Activated naive CD4-positive, alpha-beta T cell treated with anti-CD3 and anti-CD28 coated beads for 36 hours (primary cell): ENCODE measurements at regions not wholly inside any gene's neighbourhood (a gene's known extent, or its start where the extent isn't known, plus 50 kb on each side); places are given as distances from the start of the nearest gene placed in this dataset.
"Not testable (repeated sequence)": the region's sequence is repeated elsewhere in the genome, so short reads cannot be mapped to it uniquely, and the experiment has no call there.

ENCODE experiments used
- CTCF ChIA-PET: fragments of 350-600 bp; sonication (Branson Sonifier 250); formaldehyde crosslinking; loops from one replicate; lab custom pipeline; 2021; ENCODE audit warnings: antibody characterized with exemption; lab: Charles Lee
- DNase-seq: peaks from one replicate; pipeline ENCODE4 v3.0.0-alpha.2; 2020
- H3K27ac Mint-ChIP-seq: one replicate; pipeline ENCODE4 v1.8.0; 2021; ENCODE audit warnings: mild to moderate bottlenecking, mixed read lengths
- H3K27me3 Mint-ChIP-seq: one replicate; pipeline ENCODE4 v1.8.0; 2021; ENCODE audit warnings: low read depth, mixed read lengths
- H3K36me3 Mint-ChIP-seq: one replicate; pipeline ENCODE4 v1.8.0; 2021; ENCODE audit warnings: low read depth, mixed read lengths
- H3K4me1 Mint-ChIP-seq: one replicate; pipeline ENCODE4 v1.8.0; 2021; ENCODE audit warnings: low read depth, mixed read lengths
- H3K4me3 Mint-ChIP-seq: one replicate; pipeline ENCODE4 v1.8.0; 2021; ENCODE audit warnings: mild to moderate bottlenecking, moderate library complexity, mixed read lengths
- H3K9me3 Mint-ChIP-seq: one replicate; pipeline ENCODE4 v1.8.0; 2021; ENCODE audit warnings: mixed read lengths
- intact Hi-C: fragments of 100-400 bp; cut with micrococcal nuclease; formaldehyde crosslinking; loops from one replicate; pipeline ENCODE4 v1.15.1; 2023

GRCh38 chr15:59794229-59794886 is 105.2 kb upstream of the BNIP2 start:
- CTCF ChIA-PET = no interaction called here
- H3K9me3 Mint-ChIP-seq = no peaks in the 10 kb centered on the region
- intact Hi-C loops = loop anchor here (10.0 kb wide), 1 partner anchor 100 kb away; no protein-coding TSS in a partner anchor
- no peak overlapping the region for H3K4me3 Mint-ChIP-seq
- H3K27ac Mint-ChIP-seq = no peak overlapping the region
- peak; percentile 18 for DNase-seq
- H3K4me1 Mint-ChIP-seq = peaks cover 64% of the 10 kb centered on the region
- H3K27me3 Mint-ChIP-seq = no peaks in the 10 kb centered on the region
- no peaks in the 10 kb centered on the region for H3K36me3 Mint-ChIP-seq

- DNase-seq = peak; percentile 49
- peaks cover 52% of the 10 kb centered on the region for H3K4me1 Mint-ChIP-seq
- no peaks in the 10 kb centered on the region for H3K9me3 Mint-ChIP-seq
- CTCF ChIA-PET = interaction anchor here (1.0 kb wide), 1 partner anchor 14 kb away, joined by 5 read pairs; no protein-coding TSS in a partner anchor
- H3K36me3 Mint-ChIP-seq = no peaks in the 10 kb centered on the region
- no peak overlapping the region for H3K27ac Mint-ChIP-seq
- intact Hi-C loops = loop anchor here (10.0 kb wide), 1 partner anchor 98 kb away; no protein-coding TSS in a partner anchor
- no peak overlapping the region for H3K4me3 Mint-ChIP-seq
- no peaks in the 10 kb centered on the region for H3K27me3 Mint-ChIP-seq
These were observed 103.2 kb upstream of the BNIP2 start for GRCh38 chr15:59792359-59792758.

- H3K4me3 Mint-ChIP-seq = no peak overlapping the region
- CTCF ChIA-PET = interaction anchor here (1.0 kb wide), 1 partner anchor 13 kb away, joined by 5 read pairs; no protein-coding TSS in a partner anchor
- DNase-seq = peak; percentile 8
- no peaks in the 10 kb centered on the region for H3K36me3 Mint-ChIP-seq
- H3K27ac Mint-ChIP-seq = no peak overlapping the region
- H3K27me3 Mint-ChIP-seq = no peaks in the 10 kb centered on the region
- intact Hi-C loops = loop anchor here (10.0 kb wide), 1 partner anchor 97 kb away; no protein-coding TSS in a partner anchor
- no peaks in the 10 kb centered on the region for H3K9me3 Mint-ChIP-seq
- H3K4me1 Mint-ChIP-seq = peaks cover 48% of the 10 kb centered on the region
These were observed 102.6 kb upstream of the BNIP2 start for GRCh38 chr15:59791755-59792154.

- CTCF ChIA-PET = no interaction called here
- H3K27ac Mint-ChIP-seq = no peak overlapping the region
- DNase-seq = no peak
- H3K4me3 Mint-ChIP-seq = no peak overlapping the region
- H3K4me1 Mint-ChIP-seq = peaks cover 44% of the 10 kb centered on the region
- H3K9me3 Mint-ChIP-seq = no peaks in the 10 kb centered on the region
- intact Hi-C loops = loop anchor here (10.0 kb wide), 1 partner anchor 96 kb away; no protein-coding TSS in a partner anchor
- no peaks in the 10 kb centered on the region for H3K36me3 Mint-ChIP-seq
- H3K27me3 Mint-ChIP-seq = no peaks in the 10 kb centered on the region
These were observed 102.0 kb upstream of the BNIP2 start for GRCh38 chr15:59791079-59791478.

GRCh38 chr15:59786466-59786865 is 97.3 kb upstream of the BNIP2 start:
- not testable (repeated sequence) for H3K9me3 Mint-ChIP-seq

GRCh38 chr15:59785981-59786380 is 96.9 kb upstream of the BNIP2 start:
- H3K9me3 Mint-ChIP-seq, H3K4me3 Mint-ChIP-seq, CTCF ChIA-PET, H3K27me3 Mint-ChIP-seq, H3K36me3 Mint-ChIP-seq, H3K27ac Mint-ChIP-seq, DNase-seq, intact Hi-C loops: not testable (repeated sequence)
- H3K4me1 Mint-ChIP-seq = peaks cover 29% of the 10 kb centered on the region

More at GRCh38 chr15:59786466-59786865, 97.3 kb upstream of the BNIP2 start:
- DNase-seq, H3K27me3 Mint-ChIP-seq, intact Hi-C loops, H3K36me3 Mint-ChIP-seq, H3K4me3 Mint-ChIP-seq, H3K27ac Mint-ChIP-seq: not testable (repeated sequence)
- H3K4me1 Mint-ChIP-seq = peaks cover 33% of the 10 kb centered on the region
- CTCF ChIA-PET = interaction anchor here (1.3 kb wide), 1 partner anchor 44 kb away, joined by 4 read pairs; no protein-coding TSS in a partner anchor

- H3K9me3 Mint-ChIP-seq, H3K4me3 Mint-ChIP-seq, H3K27ac Mint-ChIP-seq, DNase-seq, H3K36me3 Mint-ChIP-seq, H3K27me3 Mint-ChIP-seq, intact Hi-C loops: not testable (repeated sequence)
- peaks cover 26% of the 10 kb centered on the region for H3K4me1 Mint-ChIP-seq
- CTCF ChIA-PET = interaction anchor here (0.6 kb wide), 1 partner anchor 28 kb away, joined by 3 read pairs; no protein-coding TSS in a partner anchor
These were observed 94.8 kb upstream of the BNIP2 start for GRCh38 chr15:59783774-59784520.

- Mint-ChIP-seq H3K4me1 (peaks cover 15% of the 10 kb centered on the region), H3K27ac (no peak overlapping the region), H3K36me3 (no peaks in the 10 kb centered on the region), H3K4me3 (no peak overlapping the region), H3K9me3 (no peaks in the 10 kb centered on the region), H3K27me3 (no peaks in the 10 kb centered on the region)
- no peak for DNase-seq
- CTCF ChIA-PET = no interaction called here
- intact Hi-C loops = no loop called here
These were observed 90.0 kb upstream of the BNIP2 start for GRCh38 chr15:59779110-59779509.

GRCh38 chr15:59764775-59765174 is 75.7 kb upstream of the BNIP2 start:
- DNase-seq = no peak
- Mint-ChIP-seq H3K36me3 (no peaks in the 10 kb centered on the region), H3K4me3 (no peak overlapping the region), H3K9me3 (no peaks in the 10 kb centered on the region), H3K27me3 (no peaks in the 10 kb centered on the region), H3K27ac (no peak overlapping the region), H3K4me1 (peaks cover 5% of the 10 kb centered on the region)
- intact Hi-C loops = no loop called here
- CTCF ChIA-PET = interaction anchor here (0.8 kb wide), 1 partner anchor 15 kb away, joined by 3 read pairs; no protein-coding TSS in a partner anchor

- Mint-ChIP-seq H3K27me3 (no peaks in the 10 kb centered on the region), H3K9me3 (no peaks in the 10 kb centered on the region), H3K36me3 (no peaks in the 10 kb centered on the region), H3K4me1 (peaks cover 5% of the 10 kb centered on the region), H3K4me3 (no peak overlapping the region), H3K27ac (no peak overlapping the region)
- peak; percentile 11 for DNase-seq
- intact Hi-C loops = no loop called here
- CTCF ChIA-PET = interaction anchor here (1.0 to 1.4 kb wide), 2 partner anchors 11 to 37 kb away, joined by 3 read pairs; no protein-coding TSS in a partner anchor
These were observed 73.4 kb upstream of the BNIP2 start for GRCh38 chr15:59762558-59762957.

GRCh38 chr15:59760256-59760655 is 71.1 kb upstream of the BNIP2 start:
- CTCF ChIA-PET, H3K27me3 Mint-ChIP-seq: not testable (repeated sequence)

More at GRCh38 chr15:59760256-59760655, 71.1 kb upstream of the BNIP2 start:
- H3K9me3 Mint-ChIP-seq, DNase-seq, H3K36me3 Mint-ChIP-seq, H3K4me3 Mint-ChIP-seq, H3K4me1 Mint-ChIP-seq, intact Hi-C loops, H3K27ac Mint-ChIP-seq: not testable (repeated sequence)
